NCI-H82 treated with DMSO at 0.1 percent for 48 hours (cell line): ENCODE measurements at regions not wholly inside any gene's neighbourhood (a gene's known extent, or its start where the extent isn't known, plus 50 kb on each side); places are given as distances from the start of the nearest gene placed in this dataset.
"Not testable (repeated sequence)": the region's sequence is repeated elsewhere in the genome, so short reads cannot be mapped to it uniquely, and the experiment has no call there.

Experiments used
- DNase-seq: peaks from one replicate; lab custom pipeline; 2025; ENCODE audit not compliant: unreplicated experiment; lab: John Stamatoyannopoulos, UW

- no peak for DNase-seq
Measured at GRCh38 chr1:221555689-221556433, 186.0 kb downstream of the DUSP10 start.

- no peak for DNase-seq
Measured at GRCh38 chr1:221556435-221556834, 185.5 kb downstream of the DUSP10 start.

- DNase-seq = no peak
Measured at GRCh38 chr1:221557013-221557412, 184.9 kb downstream of the DUSP10 start.

GRCh38 chr1:221558396-221558795, 183.5 kb downstream of the DUSP10 start:
- no peak for DNase-seq

GRCh38 chr1:221559911-221560310, 182.0 kb downstream of the DUSP10 start:
- DNase-seq = no peak

- no peak for DNase-seq
Measured at GRCh38 chr1:221562542-221563475, 179.1 kb downstream of the DUSP10 start.

- no peak for DNase-seq
Measured at GRCh38 chr1:221563476-221563921, 178.4 kb downstream of the DUSP10 start.

GRCh38 chr1:221564891-221565290, 177.0 kb downstream of the DUSP10 start:
- DNase-seq = no peak

GRCh38 chr1:221565711-221566110, 176.2 kb downstream of the DUSP10 start:
- no peak for DNase-seq

GRCh38 chr1:221567859-221568507, 173.9 kb downstream of the DUSP10 start:
- no peak for DNase-seq

- no peak for DNase-seq
Measured at GRCh38 chr1:221573756-221574155, 168.1 kb downstream of the DUSP10 start.

- no peak for DNase-seq
Measured at GRCh38 chr1:221574529-221574928, 167.4 kb downstream of the DUSP10 start.

- no peak for DNase-seq
Measured at GRCh38 chr1:221575605-221576004, 166.3 kb downstream of the DUSP10 start.

GRCh38 chr1:221576268-221576667, 165.6 kb downstream of the DUSP10 start:
- no peak for DNase-seq

- DNase-seq = no peak
Measured at GRCh38 chr1:221583465-221583864, 158.4 kb downstream of the DUSP10 start.

- DNase-seq = not testable (repeated sequence)
Measured at GRCh38 chr1:221587013-221587412, 154.9 kb downstream of the DUSP10 start.

- not testable (repeated sequence) for DNase-seq
Measured at GRCh38 chr1:221591250-221591649, 150.6 kb downstream of the DUSP10 start.

GRCh38 chr1:221594576-221594975, 147.3 kb downstream of the DUSP10 start:
- DNase-seq = no peak

GRCh38 chr1:221598122-221598521, 143.8 kb downstream of the DUSP10 start:
- no peak for DNase-seq

- DNase-seq = no peak
Measured at GRCh38 chr1:221601166-221601565, 140.7 kb downstream of the DUSP10 start.

GRCh38 chr1:221602830-221603229, 139.1 kb downstream of the DUSP10 start:
- no peak for DNase-seq
